ENCODE measurements at regions not wholly inside any gene's neighbourhood (a gene's known extent, or its start where the extent isn't known, plus 50 kb on each side); places are given as distances from the start of the nearest gene placed in this dataset.

- in situ Hi-C loops (cut with HindIII; ENCODE audit: low sequenced_read_pairs): no loop called here
- H3K4me3 ChIP-seq (ENCODE audit: low read depth, low read length): no peak overlapping the region
- no peak for TF ChIP-seq CTCF (IDR thresholded peaks at IDR 0.05; ENCODE audit: low read depth, low read length)
- no peak for DNase-seq (ENCODE audit: low read depth, low spot score)
Measured at GRCh38 chr4:83213640-83214039, 71.0 kb downstream of the COQ2 start.

- no peak for TF ChIP-seq CTCF (IDR thresholded peaks at IDR 0.05; ENCODE audit: low read depth, low read length)
- in situ Hi-C loops (cut with HindIII; ENCODE audit: low sequenced_read_pairs): no loop called here
- no peak for DNase-seq (ENCODE audit: low read depth, low spot score)
- H3K4me3 ChIP-seq (ENCODE audit: low read depth, low read length): no peak overlapping the region
Measured at GRCh38 chr4:83212041-83212851, 72.4 kb downstream of the COQ2 start.

- TF ChIP-seq CTCF (IDR thresholded peaks at IDR 0.05; ENCODE audit: low read depth, low read length): no peak
- DNase-seq (ENCODE audit: low read depth, low spot score): no peak
- in situ Hi-C loops (cut with HindIII; ENCODE audit: low sequenced_read_pairs): no loop called here
- H3K4me3 ChIP-seq (ENCODE audit: low read depth, low read length): no peak overlapping the region
Measured at GRCh38 chr4:83209419-83209818, 75.2 kb downstream of the COQ2 start.

- TF ChIP-seq CTCF (IDR thresholded peaks at IDR 0.05; ENCODE audit: low read depth, low read length): no peak
- in situ Hi-C loops (cut with HindIII; ENCODE audit: low sequenced_read_pairs): no loop called here
- DNase-seq (ENCODE audit: low read depth, low spot score): no peak
- no peak overlapping the region for H3K4me3 ChIP-seq (ENCODE audit: low read depth, low read length)
Measured at GRCh38 chr4:83208371-83209365, 75.9 kb downstream of the COQ2 start.

GRCh38 chr4:83207497-83208101 is 77.0 kb downstream of the COQ2 start:
- in situ Hi-C loops (cut with HindIII; ENCODE audit: low sequenced_read_pairs): no loop called here
- peak; percentile 61 for DNase-seq (ENCODE audit: low read depth, low spot score)
- no peak overlapping the region for H3K4me3 ChIP-seq (ENCODE audit: low read depth, low read length)
- no peak for TF ChIP-seq CTCF (IDR thresholded peaks at IDR 0.05; ENCODE audit: low read depth, low read length)

- TF ChIP-seq CTCF (IDR thresholded peaks at IDR 0.05; ENCODE audit: low read depth, low read length): no peak
- DNase-seq (ENCODE audit: low read depth, low spot score): no peak
- H3K4me3 ChIP-seq (ENCODE audit: low read depth, low read length): no peak overlapping the region
- in situ Hi-C loops (cut with HindIII; ENCODE audit: low sequenced_read_pairs): no loop called here
Measured at GRCh38 chr4:83205760-83206159, 78.8 kb downstream of the COQ2 start.
